SK-N-SH (cell line): ENCODE measurements at regions not wholly inside any gene's neighbourhood (a gene's known extent, or its start where the extent isn't known, plus 50 kb on each side); places are given as distances from the start of the nearest gene placed in this dataset.
"Not testable (repeated sequence)": the region's sequence is repeated elsewhere in the genome, so short reads cannot be mapped to it uniquely, and the experiment has no call there.

Experiments
- CTCF ChIA-PET: fragments of 300-600, 350-600 bp; formaldehyde crosslinking; extraction: SDS; loops from one replicate; lab custom pipeline; 2021; lab: Yijun Ruan, JAX
- POLR2A ChIA-PET: fragments of 350-600 bp; sonication (Branson Sonifier 250); formaldehyde crosslinking; extraction: SDS; loops from one replicate; lab custom pipeline; 2020; ENCODE audit warnings: antibody characterized with exemption, inconsistent platforms; lab: Yijun Ruan, JAX
- DNase-seq: peaks from one replicate; pipeline ENCODE4 v3.0.0; 2012
- H2AFZ ChIP-seq: fragments of 200-600 bp; sonication (generic); 2 replicates; pipeline ENCODE4 v1.8.1; 2016; ENCODE audit warnings: antibody characterized with exemption, mild to moderate bottlenecking, low read depth
- H3F3A ChIP-seq: fragments of 200-600 bp; sonication (generic); replicated peaks from 2 replicates; pipeline ENCODE3; 2016; ENCODE audit warnings: antibody characterized with exemption, mild to moderate bottlenecking; ENCODE audit not compliant: insufficient read depth
- H3K27ac ChIP-seq, 2 experiments: fragments of 200-500 bp in 1 of 2; fragments of 200-600 bp in 1 of 2; sonication (Bioruptor generic) in 1 of 2; sonication (generic), shearing (Covaris generic) in 1 of 2; 2 replicates each; pipeline versions ENCODE4 v1.5.1 to v1.6.1; 2014 to 2016; ENCODE audit warnings: low read depth in 2 of 2, inconsistent platforms in 1 of 2, low read length in 1 of 2, mild to moderate bottlenecking in 1 of 2, mixed read lengths in 1 of 2
- H3K27me3 ChIP-seq: fragments of 200-600 bp; sonication (generic), shearing (Covaris generic); 2 replicates; pipeline ENCODE4 v1.6.1; 2016; ENCODE audit warnings: mixed run types; ENCODE audit not compliant: insufficient read depth
- H3K36me3 ChIP-seq, 2 experiments: fragments of 200-500 bp in 1 of 2; fragments of 200-600 bp in 1 of 2; sonication (Bioruptor generic) in 1 of 2; sonication (generic) in 1 of 2; replicated peaks in 1 of 2; 2 replicates each; pipeline versions ENCODE3 to v1.5.1; 2014 to 2016; ENCODE audit warnings: low read length in 1 of 2, mild to moderate bottlenecking in 1 of 2; ENCODE audit not compliant: insufficient read depth in 2 of 2, control insufficient read depth in 1 of 2
- H3K4me1 ChIP-seq, 2 experiments: fragments of 200-500 bp in 1 of 2; fragments of 200-600 bp in 1 of 2; sonication (Bioruptor generic) in 1 of 2; sonication (generic), shearing (Covaris generic) in 1 of 2; 2 replicates each; pipeline versions ENCODE4 v1.5.1 to v1.6.1; 2014 to 2016; ENCODE audit warnings: low read depth in 1 of 2, low read length in 1 of 2, mixed run types in 1 of 2; ENCODE audit not compliant: insufficient read depth in 2 of 2, control insufficient read depth in 1 of 2
- H3K4me2 ChIP-seq: fragments of 200-600 bp; sonication (generic), shearing (Covaris generic); 2 replicates; pipeline ENCODE4 v1.6.1; 2017; ENCODE audit warnings: mixed run types
- H3K4me3 ChIP-seq, 2 experiments: fragments of 200-500 bp in 1 of 2; fragments of 200-600 bp in 1 of 2; sonication (Bioruptor generic) in 1 of 2; sonication (generic), shearing (Covaris generic) in 1 of 2; 2 replicates each; pipeline versions ENCODE4 v1.5.1 to v1.8.1; 2014 to 2016; ENCODE audit warnings: low read depth in 2 of 2, inconsistent platforms in 1 of 2, low read length in 1 of 2, mild to moderate bottlenecking in 1 of 2, mixed read lengths in 1 of 2, moderate library complexity in 1 of 2
- H3K79me2 ChIP-seq: fragments of 200-600 bp; sonication (generic); 2 replicates; pipeline ENCODE4 v1.8.1; 2017; ENCODE audit warnings: mild to moderate bottlenecking; ENCODE audit not compliant: insufficient read depth
- H3K9ac ChIP-seq: fragments of 200-600 bp; sonication (generic); 2 replicates; pipeline ENCODE4 v1.6.1; 2017; ENCODE audit warnings: mixed run types
- H3K9me2 ChIP-seq: fragments of 200-600 bp; sonication (generic); 2 replicates; pipeline ENCODE4 v1.6.1; 2017; ENCODE audit warnings: mixed run types
- H3K9me3 ChIP-seq: fragments of 200-600 bp; sonication (generic); 2 replicates; pipeline ENCODE4 v1.6.1; 2017; ENCODE audit warnings: mixed run types, mild to moderate bottlenecking, moderate library complexity
- H4K20me1 ChIP-seq: fragments of 200-600 bp; sonication (generic); 2 replicates; pipeline ENCODE4 v1.6.1; 2017; ENCODE audit warnings: mild to moderate bottlenecking, mixed run types; ENCODE audit not compliant: insufficient read depth
- ELF1 ChIP-seq: IDR thresholded peaks from 2 replicates; pipeline ENCODE4 v1.4.0; 2012
- FOXJ3 ChIP-seq: sonication (generic); formaldehyde crosslinking; IDR thresholded peaks from 2 replicates; pipeline ENCODE4 v1.5.1; 2020; ENCODE audit warnings: mild to moderate bottlenecking, missing genetic modification reagents
- GATA2 ChIP-seq: sonication (generic); formaldehyde crosslinking; IDR thresholded peaks from 2 replicates; pipeline ENCODE4 v1.5.0; 2020; ENCODE audit warnings: mild to moderate bottlenecking, missing genetic modification reagents
- IRF3 ChIP-seq: fragments of 150-350 bp; IDR thresholded peaks from 2 replicates; pipeline ENCODE4 v1.6.1; 2016; ENCODE audit warnings: mild to moderate bottlenecking, low read depth, low read length
- JUND ChIP-seq: IDR thresholded peaks from 2 replicates; pipeline ENCODE4 v1.4.0; 2012
- MEF2A ChIP-seq: IDR thresholded peaks from 2 replicates; pipeline ENCODE4 v1.4.0; 2012; ENCODE audit warnings: low read depth, borderline replicate concordance
- MXI1 ChIP-seq: IDR thresholded peaks from 2 replicates; pipeline ENCODE4 v1.6.1; 2012; ENCODE audit warnings: mild to moderate bottlenecking, low read depth, low read length, improper control_type of control experiment
- NRF1 ChIP-seq: IDR thresholded peaks from 2 replicates; pipeline ENCODE4 v1.6.1; 2012; ENCODE audit warnings: low read depth, mild to moderate bottlenecking, low read length
- POLR2AphosphoS5 ChIP-seq: IDR thresholded peaks from 2 replicates; pipeline ENCODE4 v1.6.1; 2012; ENCODE audit warnings: low read depth, low read length
- RAD21 ChIP-seq: IDR thresholded peaks from 2 replicates; pipeline ENCODE4 v1.6.1; 2012; ENCODE audit warnings: mild to moderate bottlenecking, low read length
- RFX5 ChIP-seq: IDR thresholded peaks from 2 replicates; pipeline ENCODE4 v1.6.1; 2012; ENCODE audit warnings: mild to moderate bottlenecking, improper control_type of control experiment, low read length
- RXRA ChIP-seq: IDR thresholded peaks from 2 replicates; pipeline ENCODE4 v1.4.0; 2012; ENCODE audit warnings: low read depth, mild to moderate bottlenecking, borderline replicate concordance
- TCF12 ChIP-seq: IDR thresholded peaks from 2 replicates; pipeline ENCODE4 v1.4.0; 2012
- TEAD4 ChIP-seq: IDR thresholded peaks from 2 replicates; pipeline ENCODE4 v1.4.0; 2012; ENCODE audit warnings: mild to moderate bottlenecking, borderline replicate concordance; ENCODE audit not compliant: insufficient read depth
- ZBTB33 ChIP-seq: IDR thresholded peaks from 2 replicates; pipeline ENCODE4 v1.4.0; 2012; ENCODE audit warnings: low read depth, borderline replicate concordance
- WGBS: methylation state at CpG from one replicate; pipeline ENCODE4 v1.1.6; 2017; ENCODE audit warnings: low lambda C conversion rate; 5-methylcytosine and 5-hydroxymethylcytosine counted together

GRCh38 chr3:124643453-124643852 is 86.8 kb upstream of the UMPS start:
- ChIA-PET POLR2A (no interaction called here), CTCF (interaction anchor here (1.1 kb wide), 1 partner anchor 47 kb away, joined by 5 read pairs; no protein-coding TSS in a partner anchor)
- H3K9me3 ChIP-seq = no peaks in the 10 kb centered on the region
- no peak overlapping the region for H3K4me3 ChIP-seq
- H3K27ac ChIP-seq = no peak overlapping the region
- no peak overlapping the region for H2AFZ ChIP-seq
- H3K9ac ChIP-seq = no peak overlapping the region
- H3K79me2 ChIP-seq = no peaks in the 10 kb centered on the region
- TF ChIP-seq GATA2 (CRISPR knock-in tag) = no peak
- TF ChIP-seq TCF12 = no peak
- no peak for TF ChIP-seq NRF1
- TF ChIP-seq FOXJ3 (CRISPR knock-in tag) = no peak
- TF ChIP-seq, all 33 proteins: peak for 0
- no peaks in the 10 kb centered on the region for H4K20me1 ChIP-seq
- H3K36me3 ChIP-seq = no peaks in the 10 kb centered on the region
- H3K4me1 ChIP-seq = peaks cover 0 to 3% of the 10 kb centered on the region in 2 experiments; a peak in 1 of 4 replicates
- WGBS = 92% methylated on average over 6 of the region's 6 CpGs
- no peaks in the 10 kb centered on the region for H3K9me2 ChIP-seq
- DNase-seq = no peak
- H3K4me2 ChIP-seq = no peak overlapping the region
- no peaks in the 10 kb centered on the region for H3F3A ChIP-seq
- H3K27me3 ChIP-seq = no peaks in the 10 kb centered on the region

GRCh38 chr3:124646186-124646585 is 84.1 kb upstream of the UMPS start:
- H3K4me1 ChIP-seq, H4K20me1 ChIP-seq, H3K4me2 ChIP-seq, H2AFZ ChIP-seq, H3K4me3 ChIP-seq, H3F3A ChIP-seq, H3K9ac ChIP-seq, H3K27me3 ChIP-seq, H3K27ac ChIP-seq, H3K79me2 ChIP-seq, POLR2A ChIA-PET, H3K9me3 ChIP-seq, H3K9me2 ChIP-seq, H3K36me3 ChIP-seq, DNase-seq: not testable (repeated sequence)
- WGBS = 71% methylated on average over 4 of the region's 4 CpGs
- CTCF ChIA-PET = interaction anchor here (0.6 kb wide), 1 partner anchor 201 kb away, joined by 3 read pairs; no protein-coding TSS in a partner anchor

- 92% methylated on average over 2 of the region's 2 CpGs for WGBS
These were observed 81.7 kb upstream of the UMPS start for GRCh38 chr3:124648551-124648950.

GRCh38 chr3:124650798-124651197 is 79.5 kb upstream of the UMPS start:
- Histone ChIP-seq H3F3A (no peaks in the 10 kb centered on the region), H4K20me1 (no peaks in the 10 kb centered on the region), H2AFZ (no peak overlapping the region), H3K27ac (no peak overlapping the region), H3K4me2 (no peak overlapping the region), H3K9ac (no peak overlapping the region), H3K4me1 (peaks cover 0 to 5% of the 10 kb centered on the region in 2 experiments; a peak in 1 of 4 replicates), H3K9me2 (no peaks in the 10 kb centered on the region), H3K4me3 (no peak overlapping the region), H3K36me3 (peaks cover 0 to 4% of the 10 kb centered on the region in 2 experiments), H3K79me2 (no peaks in the 10 kb centered on the region), H3K9me3 (no peaks in the 10 kb centered on the region), H3K27me3 (no peaks in the 10 kb centered on the region)
- POLR2A ChIA-PET = no interaction called here
- DNase-seq = no peak
- 78% methylated on average over 4 of the region's 4 CpGs for WGBS
- CTCF ChIA-PET = interaction anchor here (1.2 kb wide), 2 partner anchors 17 to 39 kb away, joined by 3 to 4 read pairs; no protein-coding TSS in a partner anchor
- TF ChIP-seq TEAD4 = no peak
- no peak for TF ChIP-seq POLR2AphosphoS5
- no peak for TF ChIP-seq JUND
- TF ChIP-seq ZBTB33 = no peak
- TF ChIP-seq ELF1 = no peak
- TF ChIP-seq MXI1 = no peak
- no peak for TF ChIP-seq IRF3
- TF ChIP-seq RXRA = no peak

More at GRCh38 chr3:124648551-124648950, 81.7 kb upstream of the UMPS start:
- H3K27ac ChIP-seq = peak overlapping the region in 1 of 2 experiments; percentile 11; a peak in 1 of 4 replicates
- peaks cover 0 to 5% of the 10 kb centered on the region in 2 experiments; a peak in 1 of 4 replicates for H3K4me1 ChIP-seq
- no peak for TF ChIP-seq MEF2A
- no peak for TF ChIP-seq RAD21
- TF ChIP-seq RFX5 = no peak
- no peaks in the 10 kb centered on the region for H3K9me2 ChIP-seq
- H3K9me3 ChIP-seq = no peaks in the 10 kb centered on the region
- no peak overlapping the region for H3K4me3 ChIP-seq
- no peaks in the 10 kb centered on the region for H3K27me3 ChIP-seq
- POLR2A ChIA-PET = no interaction called here
- no peaks in the 10 kb centered on the region for H4K20me1 ChIP-seq
- H2AFZ ChIP-seq = no peak overlapping the region
- peaks cover 0 to 4% of the 10 kb centered on the region in 2 experiments for H3K36me3 ChIP-seq
- no peaks in the 10 kb centered on the region for H3K79me2 ChIP-seq
- CTCF ChIA-PET = interaction anchor here (1.0 kb wide), 1 partner anchor 89 kb away, joined by 3 read pairs; no protein-coding TSS in a partner anchor
- DNase-seq = peak; percentile 29
- no peak overlapping the region for H3K4me2 ChIP-seq
- H3F3A ChIP-seq = no peaks in the 10 kb centered on the region
- H3K9ac ChIP-seq = no peak overlapping the region
